ENCODE measurements at regions not wholly inside any gene's neighbourhood (a gene's known extent, or its start where the extent isn't known, plus 50 kb on each side); places are given as distances from the start of the nearest gene placed in this dataset.

GRCh38 chr7:40972426-40972825, 730.5 kb downstream of the INHBA start:
- TF ChIP-seq EZH2 (IDR thresholded peaks at IDR 0.05; ENCODE audit: borderline replicate concordance, low read length) (no peak), CTCF (conservative IDR thresholded peaks at IDR 0.05 in 1 of 2, IDR thresholded peaks at IDR 0.05 in 1 of 2; ENCODE audit: extremely low read depth in 1 of 2, insufficient read depth in 1 of 2, low read depth in 1 of 2, low read length in 2 of 2) (no peak)
